Small intestine (tissue), 7 donors: ENCODE measurements at regions not wholly inside any gene's neighbourhood (a gene's known extent, or its start where the extent isn't known, plus 50 kb on each side); places are given as distances from the start of the nearest gene placed in this dataset.

ENCODE experiments used
- DNase-seq, 2 donors: peaks; one replicate each; pipeline versions ENCODE4 v3.0.0 to v3.0.0-alpha.2; 2013
- FAIRE-seq: peaks from 2 replicates; lab custom pipeline; 2012; peaks lifted over from hg19 to GRCh38; lab: Jason Lieb, UNC
- H3K27ac ChIP-seq, 3 donors: one replicate each; pipeline ENCODE4 v1.5.1; 2013; ENCODE audit warnings: low read length in 2 of 3, mild to moderate bottlenecking in 2 of 3, control low read depth in 1 of 3, inconsistent platforms in 1 of 3, low read depth in 1 of 3, moderate library complexity in 1 of 3
- H3K27me3 ChIP-seq, 3 donors: one replicate each; pipeline ENCODE4 v1.6.1; 2013; ENCODE audit warnings: low read length in 3 of 3, inconsistent platforms in 1 of 3; ENCODE audit not compliant: control insufficient read depth in 3 of 3, insufficient read depth in 3 of 3
- H3K36me3 ChIP-seq, 3 donors: one replicate each; pipeline ENCODE4 v1.6.1; 2013; ENCODE audit warnings: low read length in 3 of 3, inconsistent platforms in 1 of 3, low read depth in 1 of 3, mild to moderate bottlenecking in 1 of 3, moderate library complexity in 1 of 3; ENCODE audit not compliant: control insufficient read depth in 3 of 3, insufficient read depth in 2 of 3
- H3K4me1 ChIP-seq, 3 donors: one replicate each; pipeline ENCODE4 v1.6.1; 2013; ENCODE audit warnings: low read length in 2 of 3, inconsistent platforms in 1 of 3, low read depth in 1 of 3, mild to moderate bottlenecking in 1 of 3, moderate library complexity in 1 of 3; ENCODE audit not compliant: control insufficient read depth in 3 of 3, insufficient read depth in 2 of 3
- H3K4me3 ChIP-seq, 3 donors: one replicate each; pipeline ENCODE4 v1.5.1; 2013; ENCODE audit warnings: low read length in 3 of 3, control low read depth in 1 of 3, inconsistent platforms in 1 of 3, low read depth in 1 of 3, mild to moderate bottlenecking in 1 of 3, moderate library complexity in 1 of 3
- H3K9me3 ChIP-seq, 2 donors: one replicate each; pipeline ENCODE4 v1.6.1; 2013; ENCODE audit warnings: low read depth in 1 of 2, low read length in 1 of 2; ENCODE audit not compliant: control insufficient read depth in 2 of 2, insufficient read depth in 1 of 2
- WGBS, 3 donors: extraction: QIAGEN DNeasy Blood & Tissue Kit; methylation state at CpG; one replicate each; pipeline ENCODE4 v1.1.7; 2013; 5-methylcytosine and 5-hydroxymethylcytosine counted together
- donor health status: healthy with polysubstance abuse.
- donor health status: control.
- donor health status: control.
- donor health status: Bipolar disorder and iron deficiency.
- donor health status: healthy.

DNA sequence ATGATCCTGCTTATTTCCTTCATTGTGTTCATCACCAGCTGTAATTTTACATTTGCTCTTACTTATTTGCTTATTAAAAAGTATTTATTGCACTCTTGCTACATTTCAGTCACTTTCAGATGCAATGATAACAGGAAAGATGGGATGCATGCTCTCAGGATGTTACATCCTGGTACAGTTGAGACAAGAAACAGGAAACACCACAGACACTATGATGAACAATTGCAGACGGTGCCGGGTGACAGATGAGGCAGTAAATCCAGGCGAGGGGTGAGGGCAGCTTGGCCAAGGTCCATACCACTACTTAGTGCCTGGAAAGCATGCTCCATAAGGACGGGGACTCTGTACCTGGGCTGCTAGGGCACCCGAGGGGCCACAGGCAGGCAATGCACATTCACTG lies 156.6 kb upstream of the RAB4A start:
- Histone ChIP-seq H3K9me3 (peaks cover 0 to 6% of the 10 kb centered on the region in 2 donors), H3K27ac (peak overlapping the region in 1 of 3 donors; percentile 43), H3K4me3 (no peak overlapping the region), H3K4me1 (peaks cover 0 to 27% (median 0%) of the 10 kb centered on the region in 3 donors), H3K36me3 (no peaks in the 10 kb centered on the region), H3K27me3 (no peaks in the 10 kb centered on the region)
- DNase-seq (peak; percentile 48 to 85), FAIRE-seq (no peak)
- WGBS, 3 donors: 5 to 29% (median 16%) methylated on average over 5 of the region's 5 CpGs

DNA sequence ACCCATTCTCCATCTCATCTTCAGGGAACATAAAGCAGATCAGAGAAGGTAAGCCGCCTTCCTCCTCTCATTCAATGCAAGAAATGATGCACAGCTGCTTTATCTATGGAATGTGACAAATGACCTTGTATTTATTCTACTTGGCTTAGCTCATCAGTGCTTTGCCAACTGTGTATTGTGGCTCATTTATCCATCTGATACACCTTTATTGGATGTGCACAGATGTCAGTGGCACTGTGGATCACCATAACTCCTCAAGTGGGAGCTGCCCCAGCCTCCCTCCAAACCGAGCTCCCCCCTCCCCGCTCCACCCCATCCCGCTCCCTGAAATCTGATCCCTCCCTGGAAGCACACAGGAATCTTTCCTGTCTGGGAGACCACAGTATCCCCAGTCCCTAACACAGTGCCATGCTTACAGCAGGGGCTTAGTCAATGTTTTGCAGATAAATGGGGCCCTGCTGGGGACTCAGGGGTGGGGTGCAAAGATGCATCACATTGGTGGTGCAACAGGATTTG lies 156.0 kb upstream of the RAB4A start:
- WGBS, 3 donors: 59 to 70% (median 63%) methylated on average over 4 of the region's 4 CpGs
- no peaks in the 10 kb centered on the region for H3K36me3 ChIP-seq
- DNase-seq: peak in 1 of 2 donors; percentile 36
- peaks cover 0 to 11% of the 10 kb centered on the region in 2 donors for H3K9me3 ChIP-seq
- no peak overlapping the region for H3K4me3 ChIP-seq
- no peak for FAIRE-seq
- H3K27ac ChIP-seq: peak overlapping the region in 1 of 3 donors; percentile 29
- H3K4me1 ChIP-seq: peaks cover 0 to 24% (median 0%) of the 10 kb centered on the region in 3 donors
- H3K27me3 ChIP-seq: no peaks in the 10 kb centered on the region

DNA sequence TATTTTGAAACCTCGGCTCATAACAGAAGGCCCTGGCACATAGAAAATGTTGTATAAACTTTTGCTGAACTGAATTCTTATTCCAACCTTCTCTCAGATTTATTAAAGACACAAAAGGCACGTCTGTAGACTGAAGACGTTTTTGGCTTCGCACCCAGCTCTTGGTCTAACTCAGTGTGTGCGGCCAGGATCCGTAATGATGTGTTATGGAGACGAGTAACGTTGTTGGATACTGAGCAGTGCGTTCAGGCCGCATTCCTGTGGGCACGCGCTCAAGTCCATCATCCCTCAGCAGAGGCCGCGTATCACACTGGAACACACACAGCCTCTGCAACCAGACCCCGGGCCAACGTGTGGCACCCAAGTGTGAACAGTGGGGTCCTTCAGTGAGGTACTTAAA lies 154.8 kb upstream of the RAB4A start:
- DNase-seq (no peak), FAIRE-seq (no peak)
- H3K36me3 ChIP-seq: no peaks in the 10 kb centered on the region
- H3K4me1 ChIP-seq: peaks cover 0 to 24% (median 0%) of the 10 kb centered on the region in 3 donors
- H3K27me3 ChIP-seq: no peaks in the 10 kb centered on the region
- 86 to 95% (median 92%) methylated on average over 16 of the region's 16 CpGs for WGBS, 3 donors
- no peak overlapping the region for H3K4me3 ChIP-seq
- H3K27ac ChIP-seq: no peak overlapping the region
- peaks cover 0 to 11% of the 10 kb centered on the region in 2 donors for H3K9me3 ChIP-seq

DNA sequence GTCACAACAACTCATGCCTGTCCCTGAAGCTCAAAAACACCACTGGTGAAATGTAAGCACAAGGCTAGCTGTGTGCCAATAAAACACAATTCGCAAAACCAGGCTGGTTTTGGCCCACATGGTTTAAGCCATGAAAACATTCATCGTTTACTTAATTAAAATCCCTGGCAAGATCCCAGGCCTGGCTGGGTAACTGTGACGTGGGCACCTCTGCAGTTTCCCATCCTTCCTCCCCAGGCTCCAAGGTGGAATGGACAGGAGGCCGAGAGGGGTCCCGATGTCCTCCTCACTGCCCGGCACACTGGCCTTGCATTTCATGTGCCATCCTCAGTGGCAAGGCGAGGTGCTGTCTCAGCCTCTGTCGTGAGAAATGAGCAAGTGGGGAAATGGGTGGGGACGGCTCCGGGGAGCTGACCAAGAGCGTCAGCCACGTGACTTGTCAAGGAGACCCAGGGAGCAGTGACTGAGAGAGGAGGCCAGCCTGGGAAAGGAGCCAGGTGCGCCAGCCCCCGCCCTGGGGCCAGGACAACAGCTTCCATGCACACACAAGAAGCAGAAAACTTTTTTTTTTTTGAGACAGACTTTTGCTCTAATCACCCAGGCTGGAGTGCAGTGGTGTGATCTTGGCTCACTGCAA lies 153.1 kb upstream of the RAB4A start:
- peaks cover 0 to 24% (median 0%) of the 10 kb centered on the region in 3 donors for H3K4me1 ChIP-seq
- DNase-seq (peak; percentile 30 to 66), FAIRE-seq (no peak)
- H3K27ac ChIP-seq: peak overlapping the region in 1 of 3 donors; percentile 27
- no peaks in the 10 kb centered on the region for H3K36me3 ChIP-seq
- 35 to 47% (median 41%) methylated on average over 14 of the region's 14 CpGs for WGBS, 3 donors
- no peak overlapping the region for H3K4me3 ChIP-seq
- H3K9me3 ChIP-seq: peaks cover 0 to 16% of the 10 kb centered on the region in 2 donors
- no peaks in the 10 kb centered on the region for H3K27me3 ChIP-seq

DNA sequence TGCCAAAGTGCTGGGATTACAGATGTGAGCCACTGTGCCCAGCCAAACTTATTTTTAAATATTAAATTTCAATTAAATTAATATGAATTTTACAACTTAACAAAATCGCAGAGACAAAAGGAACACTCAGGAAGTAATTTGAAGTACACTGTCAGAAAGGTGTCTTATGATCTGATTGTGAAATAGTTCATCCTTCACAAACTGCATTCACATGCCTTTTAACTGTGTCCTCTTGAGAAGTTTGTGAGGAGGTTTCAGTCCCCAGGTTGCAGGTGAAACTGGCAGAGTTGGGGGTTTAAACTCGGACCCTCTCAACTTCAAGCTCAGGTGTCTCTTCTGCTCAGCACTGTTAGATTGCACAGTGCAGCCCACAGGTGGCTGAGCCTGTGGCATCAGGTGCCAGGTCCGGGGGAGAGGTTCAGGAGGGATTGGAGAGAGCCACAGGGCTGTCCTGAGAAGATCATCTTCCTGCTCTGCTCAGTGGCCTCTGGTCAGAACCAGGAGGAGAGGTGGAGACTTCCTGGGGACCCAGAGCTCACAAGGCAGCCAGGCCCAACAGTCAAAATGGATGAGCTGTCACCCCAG lies 152.3 kb upstream of the RAB4A start:
- DNase-seq (peak in 1 of 2 donors; percentile 48), FAIRE-seq (no peak)
- Histone ChIP-seq H3K4me3 (no peak overlapping the region), H3K27ac (no peak overlapping the region), H3K27me3 (no peaks in the 10 kb centered on the region), H3K4me1 (peaks cover 0 to 32% (median 0%) of the 10 kb centered on the region in 3 donors), H3K9me3 (peaks cover 0 to 16% of the 10 kb centered on the region in 2 donors), H3K36me3 (no peaks in the 10 kb centered on the region)
- 88 to 91% (median 91%) methylated on average over 3 of the region's 3 CpGs for WGBS, 3 donors

DNA sequence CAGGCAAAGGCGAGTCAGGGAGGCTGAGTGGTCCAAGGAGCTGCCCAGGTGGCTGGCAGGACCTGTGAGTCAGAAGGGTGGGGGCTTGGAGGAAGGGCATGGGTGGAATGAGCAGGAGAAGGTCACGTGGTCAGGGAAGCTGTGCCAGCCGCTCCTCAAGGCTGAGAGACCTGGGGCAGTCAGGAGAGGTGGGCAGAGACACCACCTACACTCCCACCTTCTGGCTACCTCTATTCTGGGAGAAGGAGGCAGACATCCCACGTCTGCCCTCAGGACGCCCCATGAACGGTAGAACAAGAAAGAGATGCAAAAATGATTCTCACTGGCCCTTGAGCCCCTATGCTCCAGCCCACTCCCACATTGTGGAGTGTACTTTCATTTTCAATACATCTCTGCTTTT lies 151.8 kb upstream of the RAB4A start:
- DNase-seq: no peak
- H3K9me3 ChIP-seq: peaks cover 0 to 16% of the 10 kb centered on the region in 2 donors
- H3K4me1 ChIP-seq: peaks cover 0 to 35% (median 3%) of the 10 kb centered on the region in 3 donors
- no peaks in the 10 kb centered on the region for H3K27me3 ChIP-seq
- 86 to 97% (median 86%) methylated on average over 6 of the region's 6 CpGs for WGBS, 3 donors
- no peak overlapping the region for H3K4me3 ChIP-seq
- no peak for FAIRE-seq
- H3K27ac ChIP-seq: no peak overlapping the region
- H3K36me3 ChIP-seq: no peaks in the 10 kb centered on the region

DNA sequence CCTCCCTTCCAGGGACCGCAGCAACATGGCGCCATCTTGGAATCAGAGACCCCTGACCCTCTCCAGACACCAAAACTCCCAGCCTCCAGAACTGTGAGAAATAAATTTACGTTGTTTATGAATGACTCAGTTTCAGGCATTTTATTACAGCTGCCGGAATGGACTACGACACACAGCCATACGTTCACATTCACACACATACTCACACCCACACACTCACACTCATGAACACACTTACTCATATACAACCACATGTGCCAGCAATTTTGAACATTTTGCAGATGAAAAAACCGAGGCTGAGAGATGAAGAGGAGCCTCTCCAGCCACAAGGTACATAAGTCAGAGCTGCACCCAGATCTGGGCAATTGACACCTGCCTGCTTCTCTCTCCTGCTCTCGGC lies 151.0 kb upstream of the RAB4A start:
- Histone ChIP-seq H3K4me3 (no peak overlapping the region), H3K36me3 (no peaks in the 10 kb centered on the region), H3K4me1 (peaks cover 0 to 35% (median 3%) of the 10 kb centered on the region in 3 donors), H3K9me3 (peaks cover 0 to 16% of the 10 kb centered on the region in 2 donors), H3K27ac (no peak overlapping the region), H3K27me3 (no peaks in the 10 kb centered on the region)
- FAIRE-seq (no peak), DNase-seq (no peak)
- WGBS, 3 donors: 80 to 81% (median 81%) methylated on average over 8 of the region's 8 CpGs

DNA sequence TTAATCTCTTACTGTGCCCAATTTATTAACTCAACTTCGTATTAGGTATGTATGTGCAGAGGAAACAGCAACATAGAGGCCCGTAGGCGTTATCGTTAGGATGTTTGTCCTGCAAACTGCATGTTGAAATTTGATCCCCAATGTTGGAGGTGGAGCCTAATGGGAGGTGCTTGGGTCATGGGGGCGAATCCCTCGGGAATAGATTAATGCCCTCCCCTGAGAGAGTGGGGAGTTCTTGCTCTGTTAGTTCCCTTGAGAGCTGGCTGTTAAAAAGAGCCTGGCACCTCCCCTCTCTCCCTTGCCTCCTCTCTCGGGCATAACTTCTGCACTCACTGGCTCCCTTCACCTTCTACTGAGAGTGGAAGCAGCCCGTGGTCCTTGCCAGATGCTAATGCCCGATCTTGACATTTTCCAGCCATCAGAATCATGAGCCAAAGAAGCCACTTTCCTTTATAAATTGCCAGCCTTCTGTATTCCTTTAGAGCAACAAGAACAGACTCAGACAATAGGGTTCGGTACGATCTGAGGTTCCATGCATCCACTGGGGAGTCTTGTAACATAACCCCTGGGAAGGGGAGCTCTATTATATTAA lies 149.0 kb upstream of the RAB4A start:
- H3K4me3 ChIP-seq: no peak overlapping the region
- no peak overlapping the region for H3K27ac ChIP-seq
- H3K4me1 ChIP-seq: peaks cover 0 to 35% (median 3%) of the 10 kb centered on the region in 3 donors
- H3K9me3 ChIP-seq: peaks cover 0 to 16% of the 10 kb centered on the region in 2 donors
- no peaks in the 10 kb centered on the region for H3K36me3 ChIP-seq
- no peak for FAIRE-seq
- no peaks in the 10 kb centered on the region for H3K27me3 ChIP-seq
- 63 to 68% (median 65%) methylated on average over 11 of the region's 11 CpGs for WGBS, 3 donors
- DNase-seq: peak in 1 of 2 donors; percentile 18
